ENCODE measurements at regions not wholly inside any gene's neighbourhood (a gene's known extent, or its start where the extent isn't known, plus 50 kb on each side); places are given as distances from the start of the nearest gene placed in this dataset.
"Not testable (repeated sequence)": the region's sequence is repeated elsewhere in the genome, so short reads cannot be mapped to it uniquely, and the experiment has no call there.

- TF ChIP-seq, protein P1, sequence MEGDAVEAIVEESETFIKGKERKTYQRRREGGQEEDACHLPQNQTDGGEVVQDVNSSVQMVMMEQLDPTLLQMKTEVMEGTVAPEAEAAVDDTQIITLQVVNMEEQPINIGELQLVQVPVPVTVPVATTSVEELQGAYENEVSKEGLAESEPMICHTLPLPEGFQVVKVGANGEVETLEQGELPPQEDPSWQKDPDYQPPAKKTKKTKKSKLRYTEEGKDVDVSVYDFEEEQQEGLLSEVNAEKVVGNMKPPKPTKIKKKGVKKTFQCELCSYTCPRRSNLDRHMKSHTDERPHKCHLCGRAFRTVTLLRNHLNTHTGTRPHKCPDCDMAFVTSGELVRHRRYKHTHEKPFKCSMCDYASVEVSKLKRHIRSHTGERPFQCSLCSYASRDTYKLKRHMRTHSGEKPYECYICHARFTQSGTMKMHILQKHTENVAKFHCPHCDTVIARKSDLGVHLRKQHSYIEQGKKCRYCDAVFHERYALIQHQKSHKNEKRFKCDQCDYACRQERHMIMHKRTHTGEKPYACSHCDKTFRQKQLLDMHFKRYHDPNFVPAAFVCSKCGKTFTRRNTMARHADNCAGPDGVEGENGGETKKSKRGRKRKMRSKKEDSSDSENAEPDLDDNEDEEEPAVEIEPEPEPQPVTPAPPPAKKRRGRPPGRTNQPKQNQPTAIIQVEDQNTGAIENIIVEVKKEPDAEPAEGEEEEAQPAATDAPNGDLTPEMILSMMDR (IDR thresholded peaks at IDR 0.05; ENCODE audit: extremely low read depth in 1 of 2, insufficient read depth in 1 of 2, low read depth in 1 of 2, low read length in 2 of 2): not testable (repeated sequence)
- TF ChIP-seq POLR2AphosphoS5 (IDR thresholded peaks at IDR 0.05; ENCODE audit: insufficient read depth, low read depth, low read length); POLR2A (IDR thresholded peaks at IDR 0.05; ENCODE audit: low read depth, low read length); EZH2 (IDR thresholded peaks at IDR 0.05; ENCODE audit: borderline replicate concordance, low read depth, low read length, severe bottlenecking); MYC (IDR thresholded peaks at IDR 0.05; ENCODE audit: low read depth, low read length); MAX (IDR thresholded peaks at IDR 0.05; ENCODE audit: insufficient read depth, insufficient read length): not testable (repeated sequence)
These were observed 117.3 kb upstream of the ALDH3B2 start for GRCh38 chr11:67791598-67792170.
